ENCODE measurements at regions not wholly inside any gene's neighbourhood (a gene's known extent, or its start where the extent isn't known, plus 50 kb on each side); places are given as distances from the start of the nearest gene placed in this dataset.

GRCh38 chr18:11204020-11204419 is 54.7 kb upstream of the PIEZO2 start:
- no peak for DNase-seq
- WGBS, 2 experiments (ENCODE audit: low coverage in 1 of 2, low lambda C conversion rate in 2 of 2, missing lambda C conversion rate in 2 of 2), result 46 to 57% methylated on average over 3 of the region's 3 CpGs
- peaks cover 12% of the 10 kb centered on the region for H3K27me3 ChIP-seq (replicated peaks; ENCODE audit: insufficient read depth)
- no peak overlapping the region for H2AFZ ChIP-seq
- no peak overlapping the region for H3K4me3 ChIP-seq
- H3K4me2 ChIP-seq (ENCODE audit: unreplicated experiment), result no peak overlapping the region
- no peaks in the 10 kb centered on the region for H3K9me2 ChIP-seq (ENCODE audit: insufficient read depth)
- H3K36me3 ChIP-seq (ENCODE audit: low read depth), result no peaks in the 10 kb centered on the region
- no peaks in the 10 kb centered on the region for H3K9me3 ChIP-seq (ENCODE audit: low read depth)
- H3K79me2 ChIP-seq (ENCODE audit: insufficient read depth), result no peaks in the 10 kb centered on the region
- H3K27ac ChIP-seq, result no peak overlapping the region
- no peaks in the 10 kb centered on the region for H4K20me1 ChIP-seq (ENCODE audit: insufficient read depth)
- TF ChIP-seq EZH2phosphoT487 (IDR thresholded peaks at IDR 0.05; ENCODE audit: insufficient read depth, low read depth), result no peak
- TF ChIP-seq EZH2 (IDR thresholded peaks at IDR 0.05; ENCODE audit: insufficient read depth, poor library complexity, severe bottlenecking), result no peak
- H3F3A ChIP-seq (ENCODE audit: insufficient read depth), result no peaks in the 10 kb centered on the region
- no peak overlapping the region for H3K9ac ChIP-seq
- no peaks in the 10 kb centered on the region for H3K4me1 ChIP-seq (ENCODE audit: insufficient read depth)
- in situ Hi-C loops (cut with MboI), result no loop called here

DNA sequence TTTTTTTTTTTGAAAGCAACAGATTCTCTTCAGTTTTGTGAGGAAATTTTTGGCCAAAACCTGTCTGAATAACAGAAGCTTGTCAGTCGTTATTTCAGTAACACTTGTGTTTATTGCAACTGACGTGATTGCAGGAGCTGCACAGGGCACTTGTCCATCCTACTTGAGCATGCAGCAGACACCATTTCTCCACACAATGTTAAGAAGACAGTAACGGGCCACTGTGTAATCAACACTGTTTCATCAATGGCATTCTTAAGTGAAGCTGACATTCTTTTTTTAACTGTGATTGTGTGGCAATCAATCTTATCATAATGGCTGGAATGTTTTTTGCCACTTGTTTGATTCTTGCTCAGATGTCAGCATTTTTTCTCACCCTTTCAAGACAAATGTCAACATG is 50.1 kb upstream of the PIEZO2 start:
- no peaks in the 10 kb centered on the region for H3K4me1 ChIP-seq (ENCODE audit: insufficient read depth)
- H3F3A ChIP-seq (ENCODE audit: insufficient read depth), result no peaks in the 10 kb centered on the region
- DNase-seq, result no peak
- no peaks in the 10 kb centered on the region for H4K20me1 ChIP-seq (ENCODE audit: insufficient read depth)
- H3K27ac ChIP-seq, result no peak overlapping the region
- H3K4me3 ChIP-seq, result no peak overlapping the region
- TF ChIP-seq EZH2phosphoT487 (IDR thresholded peaks at IDR 0.05; ENCODE audit: insufficient read depth, low read depth), result no peak
- no peak for TF ChIP-seq EZH2 (IDR thresholded peaks at IDR 0.05; ENCODE audit: insufficient read depth, poor library complexity, severe bottlenecking)
- no peaks in the 10 kb centered on the region for H3K9me3 ChIP-seq (ENCODE audit: low read depth)
- no peaks in the 10 kb centered on the region for H3K36me3 ChIP-seq (ENCODE audit: low read depth)
- H3K79me2 ChIP-seq (ENCODE audit: insufficient read depth), result no peaks in the 10 kb centered on the region
- 20 to 25% methylated on average over 3 of the region's 3 CpGs for WGBS, 2 experiments (ENCODE audit: low coverage in 1 of 2, low lambda C conversion rate in 2 of 2, missing lambda C conversion rate in 2 of 2)
- no peak overlapping the region for H3K9ac ChIP-seq
- H3K9me2 ChIP-seq (ENCODE audit: insufficient read depth), result no peaks in the 10 kb centered on the region
- peaks cover 10% of the 10 kb centered on the region for H3K27me3 ChIP-seq (replicated peaks; ENCODE audit: insufficient read depth)
- in situ Hi-C loops (cut with MboI), result no loop called here
- H3K4me2 ChIP-seq (ENCODE audit: unreplicated experiment), result no peak overlapping the region
- no peak overlapping the region for H2AFZ ChIP-seq

All from GM23248 (cell line).